Pons (tissue), 1 donor: ENCODE measurements at regions not wholly inside any gene's neighbourhood (a gene's known extent, or its start where the extent isn't known, plus 50 kb on each side); places are given as distances from the start of the nearest gene placed in this dataset.

ENCODE experiments used
- DNase-seq: peaks from one replicate; pipeline ENCODE4 v3.0.0-alpha.2; 2016; ENCODE audit warnings: low spot score

GRCh38 chr10:78688901-78689583, 379.7 kb upstream of the ZMIZ1 start:
- peak; percentile 31 for DNase-seq

DNA sequence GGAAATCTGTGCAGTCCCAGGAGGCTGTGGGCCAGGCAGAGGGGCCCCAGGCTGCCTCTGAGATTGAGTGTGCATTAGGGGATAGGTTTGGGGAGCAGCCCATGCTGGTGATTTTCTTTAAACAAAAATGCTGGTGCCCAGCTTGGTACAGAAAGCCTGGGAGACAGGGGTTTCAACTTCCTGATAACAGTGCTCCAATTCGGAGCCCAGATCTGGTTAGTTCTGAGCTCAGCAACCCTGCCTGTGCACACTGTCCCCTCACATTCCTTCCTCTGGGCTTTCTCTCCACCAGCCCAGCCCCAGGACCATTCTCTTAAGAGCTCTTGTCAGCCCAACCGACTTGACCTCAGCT, 379.2 kb upstream of the ZMIZ1 start:
- no peak for DNase-seq

DNA sequence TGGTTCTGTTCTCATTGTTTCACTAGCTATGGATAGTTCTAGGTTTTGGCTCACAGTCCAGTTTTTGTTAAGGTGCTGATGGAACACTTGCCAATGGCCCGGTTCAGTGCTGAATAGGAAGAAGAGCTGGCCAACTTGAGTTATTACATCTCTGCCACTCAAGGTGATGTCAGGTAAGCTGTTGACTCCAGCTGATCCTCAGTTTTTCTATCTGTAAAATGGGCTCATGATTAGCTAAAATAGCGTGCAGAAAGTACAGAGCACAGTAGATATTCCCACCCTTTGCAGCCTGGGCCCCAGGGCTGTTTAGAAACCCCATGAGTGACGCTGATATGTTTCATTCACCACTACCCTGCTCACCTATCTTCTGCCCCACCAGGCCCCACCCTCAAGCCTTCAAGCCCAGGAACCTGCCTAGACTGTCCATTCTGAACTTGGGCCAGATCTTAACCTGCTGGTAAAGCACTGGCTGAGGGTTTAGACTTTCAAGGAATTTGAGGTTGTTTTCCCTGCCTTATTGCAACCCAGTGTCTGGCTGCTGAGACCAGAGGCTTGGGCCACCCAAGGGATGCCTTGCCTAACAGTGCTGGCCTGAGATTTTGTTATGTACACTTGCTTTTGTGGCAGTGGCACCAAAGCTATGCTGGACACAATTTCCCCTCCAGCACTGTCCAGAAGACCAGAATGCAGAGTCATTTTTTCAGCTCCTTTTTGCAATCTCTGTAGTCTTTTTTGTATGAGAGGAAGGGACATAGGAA, 378.2 kb upstream of the ZMIZ1 start:
- no peak for DNase-seq

- no peak for DNase-seq
These were observed 377.3 kb upstream of the ZMIZ1 start for GRCh38 chr10:78691301-78692030.

- no peak for DNase-seq
These were observed 376.7 kb upstream of the ZMIZ1 start for GRCh38 chr10:78692071-78692470.

DNA sequence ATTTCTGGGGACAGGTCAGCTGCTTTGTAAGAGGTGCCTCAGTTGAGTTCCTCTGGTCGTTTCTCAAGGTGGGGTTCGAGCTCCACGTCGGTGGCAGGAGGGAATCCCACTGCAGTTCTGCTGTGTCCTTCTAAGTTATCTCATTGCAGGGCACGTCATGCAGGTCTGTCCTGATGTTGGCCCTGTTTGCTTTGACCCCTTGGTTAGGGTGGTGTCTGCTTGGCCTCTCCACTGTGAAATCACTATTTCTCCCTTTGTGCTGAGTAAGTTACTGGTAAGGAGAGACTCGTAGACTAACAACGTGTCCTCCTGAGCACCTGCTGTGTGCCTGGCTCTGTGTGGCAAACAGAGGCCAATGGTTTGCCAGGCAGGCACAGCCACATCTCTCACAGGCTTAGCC, 372.9 kb upstream of the ZMIZ1 start:
- no peak for DNase-seq

DNA sequence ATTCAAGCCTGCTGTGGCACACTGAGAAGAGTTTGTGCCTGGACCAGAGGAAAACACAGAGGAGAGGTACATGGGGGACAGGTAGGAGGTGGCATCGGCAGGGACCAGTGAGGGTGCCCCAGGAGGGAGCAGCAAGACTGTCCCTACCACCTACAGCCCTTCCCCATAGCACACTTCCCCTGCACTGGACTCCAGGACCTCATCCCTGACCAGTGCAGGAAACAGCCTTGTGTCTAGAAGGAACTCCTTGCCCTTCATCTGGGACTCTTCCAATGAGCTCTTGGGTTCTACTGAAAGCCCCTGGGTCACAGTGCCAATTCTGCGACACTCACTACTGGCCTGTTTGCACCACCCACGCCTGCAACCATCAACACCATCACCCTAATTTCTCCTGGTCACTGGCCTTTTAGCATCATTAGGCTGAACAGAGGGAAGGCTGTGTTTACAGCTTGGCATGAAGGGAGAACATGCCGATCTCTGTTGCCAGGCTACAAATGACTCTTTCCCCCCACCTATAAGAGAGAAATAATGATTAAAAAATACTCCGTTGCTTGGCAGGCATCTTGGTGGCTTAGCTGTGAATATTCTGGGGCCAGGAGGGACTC, 371.9 kb upstream of the ZMIZ1 start:
- DNase-seq, result no peak

GRCh38 chr10:78699971-78700370, 368.8 kb upstream of the ZMIZ1 start:
- DNase-seq, result no peak

DNA sequence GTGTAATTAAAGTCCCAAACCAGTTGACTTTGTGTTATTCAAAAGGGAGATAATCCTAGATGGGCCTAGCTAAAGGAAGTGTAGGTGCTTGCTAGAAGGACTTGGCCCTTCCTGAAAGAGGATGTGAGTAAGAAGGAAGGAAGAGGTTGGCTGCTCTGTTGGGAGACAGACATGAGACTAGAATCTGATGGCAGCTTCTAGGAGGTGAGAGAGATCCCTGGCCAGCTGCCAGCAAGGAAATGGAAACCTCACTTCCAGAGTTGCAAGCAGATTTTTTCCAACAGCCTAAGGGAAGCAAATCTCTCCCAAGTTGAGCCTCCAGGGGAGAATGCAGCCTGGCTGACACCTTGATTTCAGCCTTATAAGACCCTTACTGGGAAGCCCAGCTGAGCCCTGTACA, 368.4 kb upstream of the ZMIZ1 start:
- peak; percentile 55 for DNase-seq

- DNase-seq, result no peak
These were observed 367.8 kb upstream of the ZMIZ1 start for GRCh38 chr10:78700816-78701520.

- DNase-seq, result no peak
These were observed 366.6 kb upstream of the ZMIZ1 start for GRCh38 chr10:78702186-78702585.

DNA sequence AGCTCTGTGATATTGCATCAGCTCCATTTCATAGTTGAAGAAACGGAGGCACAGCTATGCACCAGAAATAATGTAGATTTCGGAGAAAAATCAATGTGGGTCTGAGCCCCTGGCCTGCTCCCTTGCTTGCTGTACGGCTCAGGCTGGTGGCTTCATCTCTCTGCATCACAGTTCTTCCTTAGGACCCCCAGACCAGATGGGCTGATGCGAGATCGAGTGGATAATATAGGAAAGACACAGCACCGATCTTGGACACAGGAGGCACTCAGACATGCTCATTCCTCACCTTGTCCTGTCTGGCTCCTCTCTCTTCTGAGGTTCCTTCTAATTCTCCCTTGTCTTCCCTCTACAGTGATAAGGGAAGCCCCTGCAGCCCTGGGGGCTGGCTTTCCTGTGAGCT, 365.9 kb upstream of the ZMIZ1 start:
- no peak for DNase-seq

DNA sequence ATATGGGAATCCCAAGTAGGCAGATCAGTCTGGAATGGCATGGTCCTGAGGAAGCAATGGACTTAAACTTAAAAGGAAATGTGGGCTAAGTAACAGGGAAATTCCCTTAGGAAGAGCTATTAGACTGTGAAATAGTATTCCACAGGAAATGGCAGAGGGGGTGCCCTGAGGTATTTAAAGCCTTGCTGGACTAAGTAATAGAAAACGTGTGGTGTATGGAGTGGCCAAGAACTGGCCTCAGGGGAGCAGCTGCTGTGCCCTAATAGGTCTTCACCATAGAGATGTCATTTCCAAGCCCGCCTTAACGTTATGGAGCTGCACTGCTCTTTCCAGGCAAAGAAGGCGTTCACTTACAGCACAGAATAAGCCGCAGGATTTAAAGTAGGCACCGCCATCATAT, 365.2 kb upstream of the ZMIZ1 start:
- no peak for DNase-seq

GRCh38 chr10:78706256-78706655, 362.5 kb upstream of the ZMIZ1 start:
- no peak for DNase-seq

- DNase-seq, result no peak
These were observed 361.8 kb upstream of the ZMIZ1 start for GRCh38 chr10:78706726-78707540.

GRCh38 chr10:78707745-78708144, 361.0 kb upstream of the ZMIZ1 start:
- DNase-seq, result no peak

GRCh38 chr10:78712147-78712546, 356.6 kb upstream of the ZMIZ1 start:
- no peak for DNase-seq

DNA sequence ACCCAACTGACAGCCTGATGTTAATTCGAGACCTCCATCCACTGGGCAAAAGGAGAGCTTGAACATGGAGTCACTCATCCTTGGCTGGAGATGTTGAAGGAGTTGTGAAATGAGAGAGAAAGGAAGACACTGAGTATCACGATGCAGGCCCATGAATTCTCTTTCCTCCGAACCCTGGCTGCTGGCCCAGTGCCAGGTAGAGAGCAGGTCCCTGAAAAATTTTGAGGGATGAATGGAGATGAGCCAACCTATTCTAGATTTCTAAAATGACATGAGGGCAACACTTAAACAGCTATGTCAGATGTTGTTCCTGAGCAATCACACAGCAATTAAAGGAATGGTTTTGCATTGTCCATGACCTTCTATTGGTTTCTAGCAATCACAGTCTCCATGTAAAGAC, 355.1 kb upstream of the ZMIZ1 start:
- no peak for DNase-seq

DNA sequence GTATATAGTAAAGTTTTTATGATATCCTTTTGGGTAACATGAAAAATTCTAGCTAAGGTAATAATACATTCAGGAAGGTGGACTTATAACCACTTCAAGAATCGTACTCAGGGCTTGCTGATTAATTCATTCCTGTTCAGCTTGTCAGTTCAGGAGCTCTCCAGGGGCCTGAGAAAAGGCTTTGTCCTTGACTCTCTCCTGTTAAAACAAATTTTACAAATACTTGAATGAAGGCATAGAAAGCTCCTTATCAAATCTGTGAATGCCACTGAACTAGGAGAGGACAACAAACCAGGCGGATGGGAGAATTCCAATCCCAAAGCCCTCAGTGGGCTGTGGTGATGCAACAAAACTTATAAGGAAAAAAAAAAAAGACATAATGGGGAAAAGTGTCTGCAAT, 354.5 kb upstream of the ZMIZ1 start:
- DNase-seq, result no peak

DNA sequence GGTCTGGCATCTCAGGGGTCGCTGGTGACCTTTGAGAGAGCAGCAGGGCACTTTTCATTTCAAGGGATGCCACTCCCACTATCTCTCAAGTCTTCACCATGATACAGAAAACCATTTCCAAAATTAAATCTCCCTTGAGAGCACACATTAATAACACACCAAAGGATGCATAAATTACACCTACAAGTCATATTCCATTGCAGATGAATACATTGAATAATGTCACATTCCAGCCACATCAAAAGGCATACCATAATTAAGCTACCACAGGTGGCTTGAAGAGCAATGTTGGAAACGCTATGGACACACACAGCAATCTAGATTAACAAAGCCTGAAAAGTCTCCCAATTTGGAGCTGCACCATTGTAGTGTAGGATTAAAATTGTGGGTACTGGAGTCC, 353.3 kb upstream of the ZMIZ1 start:
- DNase-seq, result no peak

DNA sequence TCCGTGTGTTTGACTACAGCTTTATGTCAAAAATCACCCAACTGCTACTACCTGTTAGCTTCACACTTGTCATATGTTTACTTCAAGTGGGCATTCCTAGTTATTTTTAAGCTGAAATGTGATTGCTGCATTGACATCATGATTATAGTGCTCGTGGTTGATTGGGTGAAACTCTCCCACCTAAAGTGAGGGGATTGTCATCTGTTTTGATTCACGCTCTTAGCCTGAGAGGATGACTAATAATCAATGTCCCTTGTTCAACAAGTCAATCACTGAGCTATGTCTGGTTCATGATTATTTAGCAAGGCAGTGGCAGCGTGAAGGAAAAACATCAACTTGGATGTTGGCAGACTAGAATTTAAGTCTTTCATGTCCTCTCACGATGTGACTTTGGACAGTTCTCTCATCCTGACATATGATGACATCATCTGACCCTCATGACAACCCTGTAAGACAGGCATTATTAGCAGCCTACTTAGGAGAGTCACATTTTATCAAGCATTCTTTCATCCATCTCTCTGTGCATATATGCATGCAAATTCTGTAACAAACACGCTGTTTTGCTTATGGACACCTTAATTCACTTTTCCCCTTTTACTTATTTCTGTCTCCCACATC, 352.6 kb upstream of the ZMIZ1 start:
- no peak for DNase-seq
